Gastrocnemius medialis (tissue), 4 donors: ENCODE measurements at regions not wholly inside any gene's neighbourhood (a gene's known extent, or its start where the extent isn't known, plus 50 kb on each side); places are given as distances from the start of the nearest gene placed in this dataset.
"Not testable (repeated sequence)": the region's sequence is repeated elsewhere in the genome, so short reads cannot be mapped to it uniquely, and the experiment has no call there.

Experiments
- ATAC-seq, 2 donors: fragments of 150-250 bp; one replicate each; pipeline ENCODE4 v1.9.1; 2016
- DNase-seq, 2 donors: peaks; one replicate each; pipeline ENCODE4 v3.0.0-alpha.2; 2019
- H3K27ac ChIP-seq, 4 donors: fragments of 200-600 bp; sonication (generic); 1 replicate in 1 of 4; 2 replicates in 3 of 4; pipeline ENCODE4 v1.5.1; 2016 to 2018; ENCODE audit warnings: mild to moderate bottlenecking in 2 of 4, moderate library complexity in 1 of 4
- H3K27me3 ChIP-seq, 3 donors: fragments of 200-600 bp; sonication (generic) in 2 of 3; 1 replicate in 1 of 3; 2 replicates in 2 of 3; pipeline versions ENCODE4 v1.5.1 to v1.6.0; 2016 to 2019; ENCODE audit warnings: mild to moderate bottlenecking in 1 of 3, moderate library complexity in 1 of 3
- H3K36me3 ChIP-seq, 2 donors: fragments of 200-600 bp; sonication (generic) in 1 of 2; one replicate each; pipeline ENCODE4 v1.5.1; 2017 to 2018
- H3K4me1 ChIP-seq, 2 donors: fragments of 200-600 bp; sonication (generic) in 1 of 2; one replicate each; pipeline ENCODE4 v1.5.1; 2016 to 2017; ENCODE audit warnings: mild to moderate bottlenecking in 2 of 2
- H3K4me3 ChIP-seq, 4 donors: fragments of 200-600 bp; sonication (generic) in 3 of 4; 1 replicate in 1 of 4; 2 replicates in 3 of 4; pipeline ENCODE4 v1.5.1; 2016 to 2019; ENCODE audit warnings: mild to moderate bottlenecking in 2 of 4
- H3K9me3 ChIP-seq, 3 donors: fragments of 200-600 bp; sonication (generic) in 2 of 3; 1 replicate in 1 of 3; 2 replicates in 2 of 3; pipeline ENCODE4 v1.5.1; 2016 to 2019
- POLR2A ChIP-seq, 2 donors: fragments of 450-650 bp; IDR thresholded peaks; one replicate each; pipeline ENCODE4 v1.6.1; 2017; ENCODE audit warnings: antibody characterized with exemption in 2 of 2, mild to moderate bottlenecking in 2 of 2, moderate library complexity in 2 of 2
- in situ Hi-C, 4 donors: fragments of 200-750 bp; cut with MboI; loops; one replicate each; pipeline versions ENCODE4 v1.15.0 to v1.8.0; 2017; ENCODE audit warnings: low sequenced_read_pairs in 4 of 4
- intact Hi-C: fragments of 100-400 bp; cut with DNase I; formaldehyde crosslinking; loops from one replicate; pipeline ENCODE4 v1.15.1; 2023; ENCODE audit warnings: low total_unique reads
- TF ChIP-seq, protein P1 (sequence below), 5 experiments: fragments of 450-650 bp in 3 of 5; fragments of 200-600 bp in 2 of 5; sonication (generic) in 2 of 5; IDR thresholded peaks in 4 of 5; conservative IDR thresholded peaks in 1 of 5; 1 replicate in 4 of 5; 2 replicates in 1 of 5; pipeline ENCODE4 v1.5.1; 2016 to 2019; ENCODE audit warnings: antibody characterized with exemption in 5 of 5, mild to moderate bottlenecking in 3 of 5, moderate library complexity in 3 of 5

DNA sequence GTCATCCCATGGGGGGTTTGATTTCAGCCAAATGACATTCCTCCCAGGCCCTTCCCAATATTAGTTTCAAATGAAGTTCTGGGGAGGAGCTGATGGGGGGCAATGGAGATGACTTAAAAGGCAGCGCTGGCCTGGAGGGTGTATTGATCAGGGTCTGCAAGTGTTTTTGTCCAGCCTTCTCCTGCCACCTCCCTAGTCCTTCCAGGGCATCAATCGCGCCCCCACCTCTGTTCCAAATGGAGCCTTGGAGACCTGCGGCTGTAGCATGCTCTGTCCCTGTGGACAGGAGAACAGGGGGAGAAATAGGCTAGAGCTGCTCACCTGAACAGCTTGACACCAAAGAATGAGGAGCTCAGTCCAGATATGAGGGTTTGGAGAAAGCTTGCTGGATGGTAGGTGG lies 386.8 kb upstream of the PODXL start:
- Histone ChIP-seq H3K9me3 (no peaks in the 10 kb centered on the region), H3K27me3 (no peaks in the 10 kb centered on the region), H3K4me3 (no peak overlapping the region), H3K4me1 (peaks cover 8 to 9% of the 10 kb centered on the region in 2 donors), H3K27ac (no peak overlapping the region), H3K36me3 (no peaks in the 10 kb centered on the region)
- no peak for TF ChIP-seq POLR2A (IDR thresholded peaks at IDR 0.05)
- TF ChIP-seq, protein P1, sequence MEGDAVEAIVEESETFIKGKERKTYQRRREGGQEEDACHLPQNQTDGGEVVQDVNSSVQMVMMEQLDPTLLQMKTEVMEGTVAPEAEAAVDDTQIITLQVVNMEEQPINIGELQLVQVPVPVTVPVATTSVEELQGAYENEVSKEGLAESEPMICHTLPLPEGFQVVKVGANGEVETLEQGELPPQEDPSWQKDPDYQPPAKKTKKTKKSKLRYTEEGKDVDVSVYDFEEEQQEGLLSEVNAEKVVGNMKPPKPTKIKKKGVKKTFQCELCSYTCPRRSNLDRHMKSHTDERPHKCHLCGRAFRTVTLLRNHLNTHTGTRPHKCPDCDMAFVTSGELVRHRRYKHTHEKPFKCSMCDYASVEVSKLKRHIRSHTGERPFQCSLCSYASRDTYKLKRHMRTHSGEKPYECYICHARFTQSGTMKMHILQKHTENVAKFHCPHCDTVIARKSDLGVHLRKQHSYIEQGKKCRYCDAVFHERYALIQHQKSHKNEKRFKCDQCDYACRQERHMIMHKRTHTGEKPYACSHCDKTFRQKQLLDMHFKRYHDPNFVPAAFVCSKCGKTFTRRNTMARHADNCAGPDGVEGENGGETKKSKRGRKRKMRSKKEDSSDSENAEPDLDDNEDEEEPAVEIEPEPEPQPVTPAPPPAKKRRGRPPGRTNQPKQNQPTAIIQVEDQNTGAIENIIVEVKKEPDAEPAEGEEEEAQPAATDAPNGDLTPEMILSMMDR (IDR thresholded peaks at IDR 0.05 in 4 of 5, conservative IDR thresholded peaks at IDR 0.05 in 1 of 5) = no peak
- intact Hi-C loops (loop anchor here (10.0 kb wide), 1 partner anchor 122 kb away; no protein-coding TSS in a partner anchor), in situ Hi-C loops (loop anchor here in 3 of 4 donors (10.0 to 25.0 kb wide), 3 partner anchors 319 to 644 kb away; partner anchors contain the start of gene PLXNA4 (in 3 of the 3))
- no peak for ATAC-seq
- DNase-seq = no peak

DNA sequence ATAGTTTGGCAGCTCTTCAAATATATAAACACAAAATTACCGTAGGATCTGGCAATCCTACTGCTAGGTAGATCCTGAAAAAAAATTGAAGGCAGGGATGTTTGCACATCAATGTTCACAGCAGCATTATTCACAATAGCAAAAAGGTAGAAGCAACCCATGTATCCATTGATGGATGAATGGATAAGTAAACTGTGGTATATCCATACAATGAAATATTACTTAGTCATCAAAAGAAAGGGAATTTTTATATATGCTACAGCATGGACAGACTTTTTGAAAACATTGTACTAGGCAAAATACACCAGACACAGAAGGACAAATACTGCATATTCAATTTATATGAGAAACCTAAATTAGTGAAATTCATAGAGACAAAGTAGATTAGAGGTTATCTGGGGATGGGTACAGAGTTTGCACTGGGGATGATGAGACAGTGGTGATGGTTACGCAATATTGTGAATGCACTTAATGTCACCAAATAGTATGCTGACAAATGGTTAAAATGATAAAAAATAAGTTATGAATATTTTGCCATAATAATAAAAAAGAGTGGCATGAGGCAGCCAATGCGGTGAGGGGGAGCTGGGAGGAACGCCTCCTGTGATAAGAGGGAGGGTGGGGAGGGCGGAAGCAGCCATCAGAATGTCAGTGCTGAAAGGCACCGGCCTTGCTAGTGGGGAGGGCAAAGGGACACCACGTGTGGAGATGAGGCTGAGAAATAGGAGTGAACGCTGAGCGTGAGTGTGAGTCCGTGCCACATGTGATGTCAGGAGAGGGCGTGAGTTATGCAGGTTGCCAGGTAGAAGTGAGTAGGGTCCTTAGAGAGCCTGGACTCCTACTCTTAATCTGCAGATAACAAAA lies 386.1 kb upstream of the PODXL start:
- intact Hi-C loops = loop anchor here (10.0 kb wide), 1 partner anchor 122 kb away; no protein-coding TSS in a partner anchor

DNA sequence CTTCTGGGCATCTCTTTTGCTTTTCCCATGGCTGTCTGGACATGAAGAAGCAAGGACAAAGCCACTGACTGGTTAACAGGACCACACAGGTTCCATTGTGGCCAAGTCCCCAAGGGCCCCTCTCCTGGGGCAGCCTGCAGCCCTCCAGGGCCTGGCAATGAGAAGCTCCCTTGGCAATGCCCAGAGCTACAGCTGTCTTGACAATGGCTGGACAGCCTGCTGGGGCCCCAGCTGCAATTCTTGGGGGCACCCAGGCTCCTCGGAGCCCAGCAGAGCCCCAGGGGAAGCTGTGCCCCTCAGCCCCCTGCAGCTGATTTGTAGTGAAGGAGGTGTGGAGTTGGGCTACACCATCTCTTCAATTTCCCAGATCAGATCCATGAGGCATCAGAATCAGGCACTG lies 384.9 kb upstream of the PODXL start:
- TF ChIP-seq POLR2A (IDR thresholded peaks at IDR 0.05) = no peak
- TF ChIP-seq, protein P1 (IDR thresholded peaks at IDR 0.05 in 4 of 5, conservative IDR thresholded peaks at IDR 0.05 in 1 of 5) = no peak
- Histone ChIP-seq H3K4me1 (peaks cover 8 to 9% of the 10 kb centered on the region in 2 donors), H3K36me3 (no peaks in the 10 kb centered on the region), H3K27me3 (no peaks in the 10 kb centered on the region), H3K9me3 (no peaks in the 10 kb centered on the region), H3K4me3 (no peak overlapping the region), H3K27ac (no peak overlapping the region)
- intact Hi-C loops = loop anchor here (10.0 kb wide), 1 partner anchor 124 kb away; no protein-coding TSS in a partner anchor
- ATAC-seq (no peak), DNase-seq (no peak)
- in situ Hi-C loops = loop anchor here in 3 of 4 donors (10.0 to 25.0 kb wide), 3 partner anchors 321 to 646 kb away; partner anchors contain the start of gene PLXNA4 (in 3 of the 3)

More for the DNA sequence above, 386.1 kb upstream of the PODXL start:
- no peak overlapping the region for H3K27ac ChIP-seq
- DNase-seq (no peak), ATAC-seq (no peak)
- in situ Hi-C loops = loop anchor here in 3 of 4 donors (10.0 to 25.0 kb wide), 3 partner anchors 320 to 645 kb away; partner anchors contain the start of gene PLXNA4 (in 3 of the 3)
- H3K36me3 ChIP-seq = no peaks in the 10 kb centered on the region
- no peaks in the 10 kb centered on the region for H3K9me3 ChIP-seq
- H3K4me1 ChIP-seq = peaks cover 8 to 9% of the 10 kb centered on the region in 2 donors
- no peak for TF ChIP-seq POLR2A (IDR thresholded peaks at IDR 0.05)
- TF ChIP-seq, protein P1 (IDR thresholded peaks at IDR 0.05 in 4 of 5, conservative IDR thresholded peaks at IDR 0.05 in 1 of 5) = no peak
- no peaks in the 10 kb centered on the region for H3K27me3 ChIP-seq
- no peak overlapping the region for H3K4me3 ChIP-seq

DNA sequence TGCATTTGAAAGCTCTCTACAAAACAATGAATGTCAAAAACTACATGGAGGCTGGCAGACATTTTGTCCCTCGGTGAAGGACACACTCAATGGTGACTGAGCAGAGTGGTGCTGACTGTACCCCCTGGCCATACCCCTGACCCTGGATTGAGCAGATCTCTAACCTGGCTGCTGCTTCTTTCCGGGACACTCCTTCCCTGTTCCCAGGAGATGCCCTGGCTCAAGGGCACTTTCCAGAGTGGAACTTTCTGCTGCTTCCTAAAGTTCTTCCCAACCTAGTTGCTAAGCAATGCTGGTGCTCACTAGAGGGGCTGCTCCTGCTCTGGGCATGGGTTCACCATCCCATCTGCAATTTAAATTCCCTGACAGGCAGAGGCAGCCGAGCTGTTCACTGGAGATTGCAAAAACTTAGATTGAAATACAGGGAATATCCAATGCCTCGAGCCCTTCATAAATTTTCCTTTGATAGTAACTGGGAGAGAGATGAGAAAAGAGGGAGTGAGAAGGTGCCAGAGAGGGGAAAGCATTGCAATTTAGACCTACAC lies 384.3 kb upstream of the PODXL start:
- no peak for ATAC-seq
- Histone ChIP-seq H3K27ac (no peak overlapping the region), H3K4me1 (peaks cover 5 to 6% of the 10 kb centered on the region in 2 donors), H3K27me3 (no peaks in the 10 kb centered on the region), H3K9me3 (no peaks in the 10 kb centered on the region), H3K36me3 (no peaks in the 10 kb centered on the region), H3K4me3 (no peak overlapping the region)
- in situ Hi-C loops = loop anchor here in 3 of 4 donors (10.0 to 25.0 kb wide), 3 partner anchors 322 to 647 kb away; partner anchors contain the start of gene PLXNA4 (in 3 of the 3)
- DNase-seq = no peak
- TF ChIP-seq, protein P1 (IDR thresholded peaks at IDR 0.05 in 4 of 5, conservative IDR thresholded peaks at IDR 0.05 in 1 of 5) = no peak
- no peak for TF ChIP-seq POLR2A (IDR thresholded peaks at IDR 0.05)
- intact Hi-C loops = loop anchor here (10.0 kb wide), 1 partner anchor 124 kb away; no protein-coding TSS in a partner anchor

DNA sequence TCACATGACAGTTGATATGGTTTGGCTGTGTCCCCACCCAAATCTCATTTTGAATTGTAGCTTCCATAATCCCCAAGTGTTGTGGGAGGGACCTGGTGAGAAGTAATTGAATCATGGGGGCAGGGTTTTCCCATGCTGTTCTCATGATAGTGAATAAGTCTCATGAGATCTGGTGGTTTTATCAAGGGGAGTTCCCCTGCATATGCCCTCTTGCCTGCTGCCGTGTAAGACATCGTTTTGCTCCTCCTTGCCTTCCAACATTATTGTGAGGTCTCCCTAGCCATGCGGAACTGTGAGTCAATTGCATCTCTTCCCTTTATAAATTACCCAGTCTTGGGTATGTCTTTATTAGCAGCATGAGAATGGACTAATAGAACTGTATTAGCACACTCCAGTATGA lies 382.4 kb upstream of the PODXL start:
- DNase-seq, H3K27ac ChIP-seq, H3K9me3 ChIP-seq, H3K4me3 ChIP-seq, H3K27me3 ChIP-seq, H3K4me1 ChIP-seq, H3K36me3 ChIP-seq, intact Hi-C loops, ATAC-seq: not testable (repeated sequence)
- in situ Hi-C loops = loop anchor here in 1 of 4 donors (25.0 kb wide), 2 partner anchors 324 to 649 kb away; partner anchors contain the start of gene PLXNA4
